CD4-positive, alpha-beta T cell treated with Interferon alpha-2 for 1 hour (primary cell): ENCODE measurements at regions not wholly inside any gene's neighbourhood (a gene's known extent, or its start where the extent isn't known, plus 50 kb on each side); places are given as distances from the start of the nearest gene placed in this dataset.
"Not testable (repeated sequence)": the region's sequence is repeated elsewhere in the genome, so short reads cannot be mapped to it uniquely, and the experiment has no call there.

Experiments used
- DNase-seq, 2 donors: peaks; one replicate each; pipeline ENCODE4 v3.0.0-alpha.2; 2020 to 2022

DNA sequence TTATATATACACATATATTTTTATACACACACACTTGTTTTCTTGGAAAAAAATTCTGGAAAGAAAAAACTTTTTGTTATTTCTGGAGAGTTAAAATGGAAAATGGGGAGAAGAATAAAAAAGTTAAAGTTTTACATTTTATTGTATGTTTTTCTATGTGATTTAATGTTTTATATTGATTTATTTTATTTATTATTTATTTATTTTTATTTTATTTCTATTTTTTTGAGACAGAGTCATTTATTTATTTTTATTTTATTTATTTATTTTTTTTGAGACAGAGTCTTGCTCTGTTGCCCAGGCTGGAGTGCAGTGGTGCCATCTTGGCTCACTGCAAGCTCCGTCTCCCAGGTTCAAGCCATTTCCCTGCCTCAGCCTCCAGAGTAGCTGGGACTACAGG lies 307.0 kb upstream of the FAM98A start:
- DNase-seq = not testable (repeated sequence)

DNA sequence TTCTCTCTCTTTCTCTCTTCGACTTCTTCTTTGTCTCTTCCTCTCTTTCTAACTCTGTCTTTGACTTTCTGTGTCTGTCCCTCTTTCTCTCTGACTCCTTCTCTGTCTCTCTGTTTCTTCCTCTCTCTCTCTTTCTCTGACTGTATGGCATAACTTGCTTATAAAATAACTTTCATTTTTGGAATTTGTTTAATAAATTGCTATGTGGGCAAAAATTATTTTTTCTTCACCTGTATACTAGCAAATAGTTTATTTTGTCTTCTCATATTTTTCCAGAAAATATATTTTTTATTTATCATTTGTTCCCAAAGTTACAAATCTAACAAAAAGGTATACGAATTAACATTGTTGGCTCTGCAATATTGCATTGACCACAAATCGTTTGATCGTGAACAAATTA lies 305.7 kb upstream of the FAM98A start:
- no peak for DNase-seq

DNA sequence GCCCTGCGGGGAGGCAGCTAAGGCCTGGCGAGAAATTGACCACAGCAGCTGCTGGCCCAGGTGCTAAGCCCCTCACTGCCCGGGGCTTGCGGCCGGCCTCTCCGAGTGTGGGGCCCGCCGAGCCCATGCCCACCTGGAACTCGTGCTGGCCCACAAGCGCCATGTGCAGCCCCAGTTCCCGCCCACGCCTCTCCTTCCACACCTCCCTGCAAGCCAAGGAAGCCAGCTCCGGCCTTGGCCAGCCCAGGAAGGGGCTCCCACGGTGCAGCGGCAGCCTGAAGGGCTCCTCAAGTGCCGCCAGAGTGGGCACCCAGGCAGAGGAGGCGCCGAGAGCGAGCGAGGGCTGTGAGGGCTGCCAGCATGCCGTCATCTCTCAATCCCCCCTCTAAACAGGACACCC lies 304.6 kb upstream of the FAM98A start:
- no peak for DNase-seq

DNA sequence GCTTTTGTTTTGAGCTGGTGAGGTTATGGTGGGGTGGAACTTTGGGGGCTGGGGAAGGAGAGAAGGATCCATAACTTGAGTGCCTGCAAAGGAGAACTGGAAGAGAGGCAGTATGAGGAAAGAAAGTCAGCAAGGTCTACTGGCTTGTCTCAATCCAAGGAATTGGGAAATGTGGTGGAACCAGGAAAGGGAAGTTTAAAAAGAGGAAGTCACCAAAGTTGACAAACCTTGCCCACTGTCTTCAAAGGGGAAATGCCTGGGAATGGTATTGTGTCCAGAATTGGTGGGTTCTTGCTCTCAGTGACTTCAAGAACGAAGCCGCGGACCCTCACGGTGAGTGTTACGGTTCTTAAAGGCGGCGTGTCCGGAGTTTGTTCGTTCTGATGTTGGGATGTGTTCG lies 304.1 kb upstream of the FAM98A start:
- no peak for DNase-seq

DNA sequence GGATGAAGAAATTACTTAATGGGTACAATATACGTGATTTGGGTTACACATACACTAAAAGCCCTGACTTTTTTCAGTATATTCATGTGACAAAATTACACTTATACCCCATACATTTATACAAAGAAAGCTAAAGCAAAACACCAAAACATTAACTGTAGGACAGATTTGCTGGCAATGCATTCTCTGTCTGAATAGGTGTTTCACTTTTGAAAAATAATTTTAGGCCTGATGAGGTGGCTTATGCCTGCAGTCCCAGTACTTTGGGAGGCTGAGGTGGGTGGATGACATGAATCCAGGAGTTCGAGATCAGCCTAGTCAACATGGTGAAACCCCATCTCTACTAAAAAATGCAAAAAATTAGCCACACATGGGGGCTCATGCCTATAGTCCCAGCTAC lies 301.5 kb upstream of the FAM98A start:
- DNase-seq = no peak

DNA sequence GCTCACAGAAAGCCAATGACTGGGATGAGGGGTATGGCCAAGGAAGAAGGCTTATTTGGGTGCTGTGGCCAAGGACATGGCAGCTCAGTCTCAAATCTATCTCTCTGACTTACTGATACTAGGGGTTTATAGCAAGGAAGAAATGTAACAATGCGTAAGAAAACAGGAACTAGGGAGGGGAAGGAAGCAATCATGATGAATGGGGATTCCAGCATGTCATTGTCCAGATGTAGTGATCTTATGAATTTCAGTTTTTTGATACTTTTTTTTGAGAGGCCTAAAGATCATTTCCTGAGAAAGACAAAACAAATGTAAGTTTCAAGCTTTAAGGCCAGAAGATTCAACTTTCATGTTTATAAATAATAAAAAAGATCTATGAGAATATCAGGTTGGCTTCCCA lies 298.6 kb upstream of the FAM98A start:
- no peak for DNase-seq

DNA sequence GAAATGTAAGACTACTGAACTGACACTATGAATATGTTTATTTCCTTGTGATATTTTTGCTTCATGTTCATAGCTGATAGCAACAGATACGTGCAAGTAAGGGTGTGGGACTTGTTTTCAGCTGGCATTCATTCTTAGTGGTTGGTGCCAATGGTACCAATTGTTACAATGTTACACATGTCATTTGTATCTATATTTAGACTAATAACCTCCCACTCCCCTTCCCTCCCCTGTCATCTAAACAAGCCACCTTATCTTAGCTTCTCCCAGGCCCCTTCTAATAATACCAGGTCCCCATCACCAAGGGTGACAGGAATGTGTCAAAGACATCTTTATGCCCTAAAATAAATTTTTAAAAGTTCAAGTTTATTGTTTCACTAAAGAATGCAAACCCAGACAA lies 294.7 kb upstream of the FAM98A start:
- no peak for DNase-seq

DNA sequence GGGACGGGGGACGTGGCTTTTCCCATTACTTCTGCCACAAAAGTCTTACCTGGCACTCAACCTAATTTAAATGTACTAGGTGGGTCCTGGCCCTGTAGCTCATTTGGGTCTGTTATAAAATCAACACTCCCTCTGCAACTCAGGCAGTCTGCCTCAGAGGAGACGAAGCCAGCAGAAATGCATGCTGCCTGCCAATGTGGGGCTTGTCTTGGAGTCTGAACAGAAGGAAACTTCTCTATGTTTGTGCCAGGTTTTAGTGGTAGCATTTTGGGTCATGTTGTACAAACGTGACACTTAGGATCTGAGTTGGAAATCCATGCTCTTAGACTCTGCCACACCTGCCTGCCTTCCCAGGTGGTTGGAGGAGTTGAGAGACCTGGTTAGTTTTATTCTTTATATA lies 292.5 kb upstream of the FAM98A start:
- no peak for DNase-seq

DNA sequence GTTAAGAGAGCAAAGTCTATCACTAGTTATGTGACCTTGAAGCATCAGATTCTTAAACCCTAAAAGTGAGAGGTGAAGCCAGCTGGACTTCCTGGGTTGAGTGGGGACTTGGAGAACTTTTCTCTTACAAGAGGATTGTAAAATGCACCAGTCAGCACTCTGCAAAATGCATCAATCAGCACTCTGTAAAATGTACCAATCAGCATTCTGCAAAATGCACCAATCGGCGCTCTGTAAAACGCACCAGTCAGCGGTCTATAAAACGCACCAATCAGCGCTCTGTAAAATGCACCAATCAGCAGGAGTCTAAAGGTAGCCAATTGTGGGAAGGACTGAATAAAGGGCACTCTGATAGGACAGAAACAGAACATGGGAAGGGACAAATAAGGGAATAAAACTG lies 291.6 kb upstream of the FAM98A start:
- no peak for DNase-seq

DNA sequence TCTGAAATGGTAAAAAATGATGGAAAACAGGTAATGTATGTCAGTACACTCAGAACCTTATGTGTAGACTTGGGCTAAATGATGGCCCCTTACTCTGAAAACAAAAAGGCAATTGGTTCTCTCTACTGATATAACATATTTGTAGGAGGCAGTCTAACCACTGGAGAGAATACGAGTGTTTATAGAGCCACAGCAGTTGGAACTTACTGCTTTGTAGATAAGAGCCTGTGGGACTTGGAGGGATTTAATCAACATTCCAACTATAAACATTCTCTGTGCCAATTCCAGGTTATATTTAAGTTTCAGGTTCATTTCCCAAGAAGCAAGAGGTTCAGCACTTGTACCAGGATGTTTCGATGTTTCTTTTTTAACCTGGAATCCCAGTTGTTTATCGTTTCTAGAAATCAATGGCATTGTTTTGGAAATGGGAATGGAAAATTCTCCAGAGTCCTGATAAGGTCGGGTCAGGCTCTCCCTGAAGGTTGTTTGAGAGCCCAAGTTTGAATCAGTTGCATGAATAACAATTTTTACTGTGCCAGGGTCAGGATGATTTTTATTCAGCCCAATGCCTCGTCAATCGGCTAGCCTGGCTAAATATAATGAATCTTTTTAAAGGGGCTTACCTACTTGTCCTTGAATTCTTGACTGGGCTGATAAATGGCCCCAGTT lies 278.4 kb upstream of the FAM98A start:
- no peak for DNase-seq

DNA sequence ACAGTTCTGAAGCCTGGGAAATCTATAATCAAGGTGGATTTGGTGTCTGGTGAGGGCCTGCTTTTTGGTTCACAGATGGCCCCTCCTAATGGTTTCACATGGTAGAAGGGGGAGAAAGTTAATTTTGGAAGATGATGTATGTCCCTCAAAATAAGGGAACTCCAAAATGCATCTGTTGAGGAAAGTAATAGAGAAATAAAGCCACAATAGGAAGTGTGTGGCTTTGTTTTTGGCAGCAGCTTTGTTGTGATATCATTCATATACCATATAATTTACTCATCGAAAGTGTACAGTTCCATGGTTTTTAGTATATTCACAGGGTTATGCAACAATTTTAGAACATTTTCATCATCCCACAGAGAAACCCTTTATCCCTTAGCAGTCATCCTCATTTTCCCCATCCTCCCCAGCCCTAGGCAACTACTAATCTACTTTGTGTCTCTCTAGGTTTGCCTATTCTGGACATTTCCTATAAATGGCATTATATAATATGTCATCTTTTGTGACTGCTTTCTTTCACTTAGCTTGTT lies 274.0 kb upstream of the FAM98A start:
- DNase-seq = no peak

DNA sequence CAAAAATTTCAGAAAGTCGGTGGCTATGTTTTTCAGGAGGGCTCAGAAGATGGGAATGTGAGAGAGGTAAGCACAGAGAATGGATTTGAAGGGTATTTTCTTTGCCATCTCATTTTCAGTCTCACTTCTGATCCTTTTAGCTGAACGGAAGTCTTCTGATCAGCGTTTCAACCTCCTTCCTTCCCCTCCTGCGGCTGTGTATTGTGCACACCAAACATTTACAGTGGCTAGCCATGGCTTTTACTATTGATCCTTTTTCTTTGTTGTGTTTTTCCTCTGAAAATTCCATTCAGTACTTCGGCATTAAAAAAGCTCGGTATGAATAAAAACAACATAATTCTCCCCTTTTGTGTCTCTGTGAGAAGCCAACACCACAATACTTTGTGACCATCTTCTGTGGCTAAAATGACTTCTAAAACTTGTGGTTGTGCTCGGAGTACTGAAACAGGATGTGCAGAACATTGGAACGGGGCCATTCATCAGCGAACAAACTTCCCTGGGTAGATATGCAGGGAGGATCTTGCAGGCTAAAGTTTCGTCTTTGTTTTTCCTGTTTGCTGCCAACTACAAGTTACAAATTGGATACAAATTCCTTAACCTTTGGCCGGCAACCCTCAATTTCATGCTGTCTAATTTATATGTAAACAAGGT lies 260.8 kb upstream of the FAM98A start:
- no peak for DNase-seq

DNA sequence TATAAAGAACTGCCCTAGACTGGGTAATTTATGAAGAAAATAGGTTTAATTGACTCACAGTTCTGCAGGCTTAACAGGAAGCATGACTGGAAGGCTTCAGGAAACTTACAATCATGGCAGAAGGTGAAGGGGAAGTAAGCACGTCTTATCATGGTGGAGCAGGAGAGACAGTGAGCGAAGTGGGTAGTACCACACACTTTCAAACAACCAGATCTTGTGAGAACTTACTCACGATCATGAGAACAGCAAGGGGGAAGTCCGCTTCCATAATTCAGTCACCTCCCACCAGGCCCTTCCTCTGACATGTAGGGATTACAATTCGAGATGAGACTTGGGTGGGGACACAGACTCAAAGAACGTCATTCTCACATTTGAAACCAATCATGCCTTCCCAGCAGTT lies 260.1 kb upstream of the FAM98A start:
- DNase-seq = no peak

DNA sequence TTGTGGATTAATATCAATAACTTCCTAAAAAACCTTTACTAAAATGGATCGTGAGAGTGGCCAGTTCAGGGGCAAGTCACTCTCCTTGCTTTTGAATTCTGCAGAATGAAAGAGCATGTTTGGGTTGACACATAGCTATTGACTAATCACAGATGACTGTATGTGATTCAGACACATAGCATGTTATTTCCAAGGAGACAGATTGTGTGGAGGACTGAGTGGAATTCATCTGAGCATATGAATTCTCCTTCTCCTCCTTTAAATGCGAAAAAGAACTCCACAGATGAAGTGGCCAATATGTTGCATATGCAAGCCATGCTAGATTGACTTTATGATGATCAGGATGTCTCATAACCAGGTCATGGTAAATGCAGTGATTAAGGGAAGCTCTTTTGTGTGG lies 249.4 kb upstream of the FAM98A start:
- DNase-seq = no peak

DNA sequence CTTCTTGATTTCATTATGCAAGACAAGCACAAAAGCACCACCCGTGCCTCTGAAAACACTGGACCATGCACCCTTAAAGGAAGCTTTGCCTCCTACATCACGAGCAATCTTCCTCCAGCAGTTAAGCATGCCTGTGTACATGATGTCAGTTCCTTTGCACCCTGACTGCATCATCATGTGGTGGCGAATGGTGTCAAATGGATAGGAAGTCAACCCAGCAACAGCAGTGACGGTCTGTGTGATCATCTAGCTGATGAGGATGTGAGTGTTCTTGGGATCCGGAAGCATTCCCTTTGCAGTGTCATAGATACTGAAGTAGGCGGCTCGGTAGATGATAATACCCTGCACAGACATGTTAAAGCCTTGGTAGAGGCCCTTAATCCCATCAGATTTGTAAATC lies 240.7 kb upstream of the FAM98A start:
- no peak for DNase-seq

DNA sequence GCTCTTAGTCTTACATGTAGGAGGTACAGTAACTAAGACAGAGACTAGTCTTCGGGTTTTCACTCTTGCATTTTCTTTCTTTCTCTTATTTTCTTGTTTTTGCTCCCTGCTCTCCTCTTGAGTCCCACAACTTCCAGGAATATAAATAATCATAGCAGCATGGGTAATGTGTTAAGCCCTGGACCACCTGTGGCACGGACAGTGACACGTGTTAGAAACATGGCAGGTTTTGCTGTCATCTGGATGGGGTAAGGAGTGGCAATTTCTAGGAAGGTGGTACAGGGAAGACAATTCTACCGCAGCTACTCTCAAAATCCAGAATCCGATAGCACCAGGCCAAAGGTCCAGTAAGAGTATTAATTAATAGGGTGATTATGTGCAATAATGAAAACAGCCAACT lies 237.5 kb upstream of the FAM98A start:
- DNase-seq = no peak

DNA sequence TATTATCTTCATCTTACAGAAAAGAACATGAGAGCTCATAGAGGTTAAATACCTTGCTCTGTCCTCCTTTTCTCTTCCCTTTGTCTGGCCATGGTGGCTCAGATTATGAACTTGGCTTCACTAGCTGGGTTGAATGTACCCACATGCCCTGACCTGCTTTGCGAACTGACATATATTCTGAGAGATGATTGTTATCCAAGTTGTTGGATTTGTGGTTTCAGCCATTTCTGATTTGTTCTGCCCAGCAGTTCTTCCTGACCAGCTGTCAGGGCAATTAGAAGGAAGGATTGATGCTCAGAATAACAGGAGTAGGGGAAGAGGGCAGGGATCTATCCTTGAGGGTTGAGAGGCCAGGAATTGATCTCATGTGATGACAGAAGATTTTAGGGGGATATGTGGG lies 236.8 kb upstream of the FAM98A start:
- no peak for DNase-seq

DNA sequence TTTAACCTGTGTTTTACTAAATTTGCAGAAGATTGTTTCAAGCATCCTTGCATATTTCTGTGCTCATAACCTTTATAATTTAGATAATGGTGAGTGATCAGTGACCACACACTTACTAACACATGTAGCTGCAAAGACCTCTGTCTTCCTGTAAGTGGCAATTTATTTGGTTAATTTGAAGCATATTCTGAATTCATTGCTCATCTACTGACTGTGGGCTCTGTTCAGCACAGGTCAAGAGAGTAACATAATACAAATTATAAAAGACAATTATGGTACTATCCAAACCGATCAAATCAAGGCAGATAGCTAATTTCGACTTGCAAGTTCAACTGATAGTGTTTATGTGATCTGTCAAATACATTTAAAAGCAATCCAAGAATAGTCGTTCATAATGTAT lies 223.9 kb upstream of the FAM98A start:
- no peak for DNase-seq

DNA sequence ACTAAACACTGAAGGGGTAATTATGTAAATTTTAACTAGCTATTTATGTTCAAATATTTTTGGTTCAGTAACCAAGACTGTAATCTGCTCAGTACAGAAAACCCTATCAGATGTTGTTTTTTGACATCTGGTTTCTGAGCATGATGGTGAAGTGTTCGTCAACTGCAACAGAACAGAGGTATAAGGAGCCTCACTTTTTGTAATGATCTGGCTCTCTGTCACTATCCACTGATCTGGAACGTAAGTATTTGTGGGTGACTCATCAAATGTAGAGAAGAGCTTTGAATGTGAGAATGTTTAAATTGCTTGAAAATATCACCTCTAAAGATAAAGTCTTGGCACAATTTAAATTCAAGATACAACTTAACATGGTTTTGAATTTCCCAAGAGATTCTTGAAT lies 213.6 kb upstream of the FAM98A start:
- DNase-seq = no peak

DNA sequence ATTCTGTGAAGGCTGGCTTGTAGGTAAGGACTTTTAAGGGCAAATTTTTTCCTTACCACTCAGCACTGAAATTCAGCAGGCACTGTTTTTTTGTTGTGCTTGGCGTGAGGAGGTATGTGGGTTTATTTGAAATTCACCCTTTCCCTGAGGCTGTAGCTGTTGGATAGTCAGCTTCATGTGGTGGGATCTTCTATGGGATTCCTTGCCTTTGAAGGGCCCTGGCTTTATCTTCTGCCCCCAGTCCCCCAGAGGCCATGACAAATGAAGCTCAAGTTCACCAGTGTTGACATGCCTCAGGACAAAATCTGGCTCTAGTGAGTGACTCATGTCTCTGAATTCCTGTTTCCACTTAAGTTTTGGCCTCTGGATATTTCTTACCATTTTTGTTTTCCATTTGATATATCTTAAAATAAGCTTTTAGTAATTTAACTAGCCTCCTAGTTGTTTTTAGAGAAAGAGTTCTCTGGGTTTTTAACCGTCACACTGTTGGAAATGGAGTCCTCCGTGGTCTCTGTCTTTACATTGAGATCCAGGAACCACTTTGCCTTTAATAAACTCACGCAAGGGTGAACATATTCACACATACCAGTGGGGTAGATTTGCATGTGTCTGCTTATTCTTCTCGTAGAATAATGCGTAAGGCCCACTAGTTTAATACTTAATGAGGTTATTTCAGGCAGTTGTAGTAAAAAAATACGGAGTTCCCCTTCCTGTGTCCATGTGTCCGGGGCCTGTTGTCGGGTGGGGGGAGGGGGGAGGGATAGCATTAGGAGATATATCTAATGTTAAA lies 211.1 kb upstream of the FAM98A start:
- DNase-seq = no peak

DNA sequence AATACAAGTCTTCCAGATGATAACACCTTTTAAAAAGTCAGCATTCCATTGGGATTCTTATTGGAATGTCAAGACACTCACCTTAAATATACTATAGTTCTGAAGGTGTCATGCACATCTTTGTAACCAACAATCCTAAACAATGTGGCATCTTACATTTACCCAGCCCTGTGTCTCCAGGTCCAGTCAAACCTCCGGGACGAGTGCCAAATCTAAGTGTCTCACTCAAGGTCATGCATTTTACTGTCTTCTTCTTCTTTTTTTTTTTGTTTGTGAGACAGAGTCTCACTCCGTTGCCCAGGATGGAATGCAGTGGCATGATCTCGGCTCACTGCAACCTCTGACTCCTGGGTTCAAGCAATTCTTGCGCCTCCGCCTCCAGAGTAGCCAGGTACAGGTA lies 206.9 kb upstream of the FAM98A start:
- DNase-seq = no peak

DNA sequence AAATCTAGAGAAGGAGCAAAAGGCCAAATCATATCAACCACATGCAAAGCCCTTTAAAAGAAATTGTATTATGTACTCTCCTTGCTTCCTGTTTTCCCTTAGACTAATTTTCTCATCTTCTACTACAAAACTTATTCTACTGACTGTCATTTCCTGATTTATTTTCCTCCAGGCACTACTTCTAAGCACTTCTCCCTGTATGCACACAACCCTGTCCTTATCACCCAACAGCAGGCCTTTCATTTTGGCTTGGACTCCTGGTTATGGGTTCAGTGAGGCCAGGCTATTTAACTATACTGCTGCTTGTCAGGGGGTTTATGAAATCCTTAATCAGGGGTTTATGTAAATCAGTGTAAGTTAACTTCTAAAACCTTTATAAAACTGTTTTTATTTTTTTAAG lies 205.1 kb upstream of the FAM98A start:
- DNase-seq = no peak

DNA sequence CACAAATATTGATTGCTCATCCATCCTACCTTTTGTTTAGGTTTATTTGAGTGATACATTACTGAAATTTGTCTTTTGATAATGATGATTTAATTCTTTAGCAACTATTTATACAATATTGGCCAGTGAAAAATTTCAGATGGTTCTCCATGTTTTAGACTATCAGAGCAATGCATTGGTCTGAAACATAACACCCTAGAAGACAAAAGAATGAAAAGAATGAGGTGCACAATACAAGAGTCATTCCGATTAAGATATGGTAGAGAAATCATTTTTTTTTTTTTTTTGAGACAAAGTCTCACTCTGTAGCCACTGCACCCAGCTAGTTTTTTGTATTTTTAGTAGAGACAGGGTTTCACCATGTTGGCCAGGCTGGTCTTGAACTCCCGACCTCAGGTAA lies 197.4 kb upstream of the FAM98A start:
- DNase-seq = no peak

DNA sequence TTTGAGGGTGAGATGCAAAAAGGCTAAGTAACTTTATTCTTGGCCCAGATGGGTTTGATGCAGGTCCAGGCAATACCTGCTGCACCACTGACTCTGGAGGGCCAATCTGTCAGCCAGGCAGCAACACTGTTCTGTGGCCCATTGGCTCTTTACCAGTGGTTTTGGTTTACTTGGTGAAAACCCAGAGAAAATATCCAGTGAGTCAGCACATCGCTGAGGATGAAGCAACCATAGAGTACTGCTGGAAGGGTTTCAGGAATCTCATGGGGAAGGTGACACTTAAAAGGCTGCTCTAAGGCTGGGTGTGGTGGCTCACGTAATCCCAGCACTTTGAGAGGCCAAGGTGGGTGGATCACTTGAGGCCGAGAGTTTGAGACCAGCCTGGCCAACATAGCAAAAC lies 192.5 kb upstream of the FAM98A start:
- no peak for DNase-seq
